Ovary (tissue), 7 donors: ENCODE measurements at regions not wholly inside any gene's neighbourhood (a gene's known extent, or its start where the extent isn't known, plus 50 kb on each side); places are given as distances from the start of the nearest gene placed in this dataset.

ENCODE experiments used
- DNase-seq, 5 donors: peaks; one replicate each; pipeline ENCODE4 v3.0.0-alpha.2; 2019 to 2020
- H3K27ac ChIP-seq, 2 donors: fragments of 200-600 bp; one replicate each; pipeline versions ENCODE4 v1.5.1 to v1.8.0; 2019 to 2022
- H3K27me3 ChIP-seq: fragments of 200-600 bp; one replicate; pipeline ENCODE4 v1.8.0; 2022
- H3K36me3 ChIP-seq: fragments of 200-600 bp; sonication (generic); one replicate; pipeline ENCODE4 v1.5.1; 2019
- H3K4me1 ChIP-seq: one replicate; pipeline ENCODE4 v1.8.1; 2013; ENCODE audit warnings: mild to moderate bottlenecking, moderate library complexity; ENCODE audit not compliant: insufficient read depth
- H3K4me3 ChIP-seq: fragments of 200-600 bp; sonication (generic); one replicate; pipeline ENCODE4 v1.5.1; 2017
- H3K9me3 ChIP-seq, 2 donors: fragments of 200-600 bp in 1 of 2; sonication (generic) in 1 of 2; one replicate each; pipeline versions ENCODE4 v1.5.1 to v1.8.1; 2013 to 2019; ENCODE audit warnings: mild to moderate bottlenecking in 1 of 2, moderate library complexity in 1 of 2
- CTCF ChIP-seq, 3 donors: fragments of 450-650 bp in 2 of 3; fragments of 200-600 bp in 1 of 3; IDR thresholded peaks; one replicate each; pipeline versions ENCODE4 v1.5.1 to v1.8.0; 2016 to 2022; ENCODE audit warnings: antibody characterized with exemption in 3 of 3, mild to moderate bottlenecking in 1 of 3
- EP300 ChIP-seq: sonication (generic); formaldehyde crosslinking; IDR thresholded peaks from one replicate; pipeline ENCODE4 v1.6.1; 2017; ENCODE audit warnings: antibody characterized with exemption
- POLR2A ChIP-seq: fragments of 450-650 bp; IDR thresholded peaks from one replicate; pipeline ENCODE4 v1.6.1; 2017; ENCODE audit warnings: antibody characterized with exemption, mild to moderate bottlenecking, moderate library complexity
- WGBS, 3 donors: extraction: QIAGEN DNeasy Blood & Tissue Kit in 1 of 3; methylation state at CpG; one replicate each; pipeline versions ENCODE4 v1.1.5 to v1.1.7; 2013 to 2017; 5-methylcytosine and 5-hydroxymethylcytosine counted together
- intact Hi-C, 4 donors: fragments of 100-400 bp; cut with DNase I; formaldehyde crosslinking; loops; one replicate each; pipeline versions ENCODE4 v1.11.0 to v1.15.1; 2022 to 2023
- donor health status: DM: no; HTN: no; CAD: no; lungs with moderate emphysema.
- donor health status: DM: no; HTN: no; CAD: no.
- donor health status: Bipolar disorder and iron deficiency.
- donor health status: DM: no; HTN: no; CAD: no.
- donor health status: DM: yes; HTN: yes; CAD: no.

GRCh38 chr21:41664881-41665765 lies 101.7 kb downstream of the RIPK4 start:
- Histone ChIP-seq H3K4me3 (no peak overlapping the region), H3K9me3 (no peaks in the 10 kb centered on the region), H3K27me3 (no peaks in the 10 kb centered on the region), H3K27ac (no peak overlapping the region), H3K36me3 (no peaks in the 10 kb centered on the region), H3K4me1 (no peaks in the 10 kb centered on the region)
- WGBS, 3 donors = 51 to 57% (median 56%) methylated on average over 31 to 32 of the region's 32 CpGs
- TF ChIP-seq POLR2A (no peak), EP300 (no peak), CTCF (IDR thresholded peaks at IDR 0.05) (no peak)
- DNase-seq = peak in 1 of 5 donors; percentile 30
- intact Hi-C loops = loop anchor here in 1 of 4 donors (10.0 kb wide), 1 partner anchor 80 kb away; no protein-coding TSS in a partner anchor

GRCh38 chr21:41663805-41664788 lies 102.8 kb downstream of the RIPK4 start:
- no peak overlapping the region for H3K27ac ChIP-seq
- H3K27me3 ChIP-seq = no peaks in the 10 kb centered on the region
- no peak for TF ChIP-seq CTCF (IDR thresholded peaks at IDR 0.05)

GRCh38 chr21:41662761-41663160 lies 104.1 kb downstream of the RIPK4 start:
- H3K27me3 ChIP-seq = no peaks in the 10 kb centered on the region
- no peak overlapping the region for H3K4me3 ChIP-seq
- DNase-seq = peak in 1 of 5 donors; percentile 13
- H3K4me1 ChIP-seq = no peaks in the 10 kb centered on the region
- 86 to 95% (median 89%) methylated on average over 9 of the region's 9 CpGs for WGBS, 3 donors
- intact Hi-C loops = loop anchor here in 1 of 4 donors (10.0 kb wide), 1 partner anchor 82 kb away; no protein-coding TSS in a partner anchor
- no peak for TF ChIP-seq POLR2A
- no peak for TF ChIP-seq CTCF (IDR thresholded peaks at IDR 0.05)
- no peak for TF ChIP-seq EP300
- H3K36me3 ChIP-seq = no peaks in the 10 kb centered on the region
- H3K9me3 ChIP-seq = no peaks in the 10 kb centered on the region
- H3K27ac ChIP-seq = no peak overlapping the region

More at GRCh38 chr21:41663805-41664788, 102.8 kb downstream of the RIPK4 start:
- no peak overlapping the region for H3K4me3 ChIP-seq
- peak in 1 of 5 donors; percentile 13 for DNase-seq
- H3K36me3 ChIP-seq = no peaks in the 10 kb centered on the region
- no peaks in the 10 kb centered on the region for H3K4me1 ChIP-seq
- intact Hi-C loops = loop anchor here in 1 of 4 donors (10.0 kb wide), 1 partner anchor 81 kb away; no protein-coding TSS in a partner anchor
- no peaks in the 10 kb centered on the region for H3K9me3 ChIP-seq
- 73 to 85% (median 75%) methylated on average over 21 of the region's 21 CpGs for WGBS, 3 donors

GRCh38 chr21:41662161-41662560 lies 104.7 kb downstream of the RIPK4 start:
- TF ChIP-seq EP300 (no peak), CTCF (IDR thresholded peaks at IDR 0.05) (no peak), POLR2A (no peak)

More at GRCh38 chr21:41662161-41662560, 104.7 kb downstream of the RIPK4 start:
- Histone ChIP-seq H3K9me3 (no peaks in the 10 kb centered on the region), H3K4me1 (no peaks in the 10 kb centered on the region), H3K4me3 (no peak overlapping the region), H3K36me3 (no peaks in the 10 kb centered on the region), H3K27ac (no peak overlapping the region), H3K27me3 (no peaks in the 10 kb centered on the region)
- DNase-seq = peak in 1 of 5 donors; percentile 23
- intact Hi-C loops = loop anchor here in 1 of 4 donors (10.0 kb wide), 1 partner anchor 83 kb away; no protein-coding TSS in a partner anchor
- WGBS, 3 donors = 88 to 100% (median 93%) methylated on average over 7 of the region's 7 CpGs
